HG03432 (cell line): ENCODE measurements at regions not wholly inside any gene's neighbourhood (a gene's known extent, or its start where the extent isn't known, plus 50 kb on each side); places are given as distances from the start of the nearest gene placed in this dataset.

Experiments
- ATAC-seq: cut with Tn5 transposase; IDR thresholded peaks from one replicate; pipeline ENCODE4 v1.9.1; 2021; ENCODE audit warnings: mild to moderate bottlenecking, moderate library complexity; ENCODE audit not compliant: unreplicated experiment

GRCh38 chr11:27287205-27287604 is 75.8 kb downstream of the CCDC34 start:
- no peak for ATAC-seq

DNA sequence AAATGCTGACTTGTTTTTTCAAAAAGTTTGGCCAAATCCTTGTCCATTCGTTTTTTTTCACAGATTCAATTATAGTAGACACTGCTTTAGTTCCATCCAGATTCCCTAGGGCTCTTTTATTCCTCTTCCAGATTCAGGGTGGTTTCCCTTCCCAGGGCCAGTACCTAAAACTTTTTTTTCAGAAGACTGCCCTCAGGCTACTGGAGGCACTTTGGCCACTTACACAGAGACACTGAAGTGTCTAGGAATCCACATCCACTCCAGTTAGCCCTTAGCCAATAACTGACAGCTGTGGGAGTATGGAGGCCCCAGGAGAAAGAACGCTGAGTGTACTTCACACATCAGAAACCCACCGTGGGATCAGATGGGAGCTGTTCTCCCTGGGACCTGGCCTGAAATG is 77.3 kb downstream of the CCDC34 start:
- no peak for ATAC-seq

DNA sequence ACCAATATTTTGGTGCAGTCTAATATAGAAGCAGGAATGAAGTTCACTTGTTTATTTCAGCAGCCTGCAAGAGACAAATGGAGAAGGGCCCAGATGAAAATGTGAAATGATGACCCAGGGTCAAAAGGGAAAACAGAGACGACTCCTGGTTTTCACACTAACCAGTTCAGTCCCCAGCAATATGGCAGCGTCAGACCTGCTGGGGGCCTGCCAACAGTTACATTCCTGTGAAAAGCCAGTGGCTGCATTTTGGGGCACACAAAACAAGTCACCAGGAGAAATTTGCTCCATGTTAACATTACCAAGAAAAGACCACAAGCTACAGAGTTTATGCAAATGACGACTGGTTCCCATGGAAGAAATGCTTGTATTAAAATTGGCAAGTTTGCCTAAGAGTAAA is 80.2 kb downstream of the CCDC34 start:
- no peak for ATAC-seq

- peak; percentile 92 for ATAC-seq
Observed at GRCh38 chr11:27281740-27282590, 81.0 kb downstream of the CCDC34 start.

- no peak for ATAC-seq
Observed at GRCh38 chr11:27281276-27281675, 81.7 kb downstream of the CCDC34 start.

DNA sequence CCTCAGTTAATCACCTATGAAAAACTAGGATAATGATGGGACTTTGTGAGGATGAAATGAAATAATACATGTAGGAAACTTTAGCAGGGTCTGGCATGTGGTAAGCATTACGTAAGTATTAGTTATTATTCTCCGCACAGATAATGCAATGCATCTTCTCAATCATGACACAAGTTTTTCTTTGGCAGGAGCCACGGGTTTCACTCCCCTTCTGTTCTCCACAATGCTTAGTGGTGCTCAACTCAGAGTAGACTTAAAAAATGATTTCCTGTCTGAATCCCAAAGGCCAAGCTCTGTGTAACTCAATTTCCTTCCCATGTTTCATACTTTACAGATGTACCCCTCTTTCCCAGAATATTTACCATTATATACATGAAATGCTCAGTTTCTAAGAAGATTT is 82.9 kb downstream of the CCDC34 start:
- no peak for ATAC-seq

- ATAC-seq = no peak
Observed at GRCh38 chr11:27279460-27279859, 83.6 kb downstream of the CCDC34 start.

GRCh38 chr11:27277843-27278242 is 85.2 kb downstream of the CCDC34 start:
- ATAC-seq = no peak

DNA sequence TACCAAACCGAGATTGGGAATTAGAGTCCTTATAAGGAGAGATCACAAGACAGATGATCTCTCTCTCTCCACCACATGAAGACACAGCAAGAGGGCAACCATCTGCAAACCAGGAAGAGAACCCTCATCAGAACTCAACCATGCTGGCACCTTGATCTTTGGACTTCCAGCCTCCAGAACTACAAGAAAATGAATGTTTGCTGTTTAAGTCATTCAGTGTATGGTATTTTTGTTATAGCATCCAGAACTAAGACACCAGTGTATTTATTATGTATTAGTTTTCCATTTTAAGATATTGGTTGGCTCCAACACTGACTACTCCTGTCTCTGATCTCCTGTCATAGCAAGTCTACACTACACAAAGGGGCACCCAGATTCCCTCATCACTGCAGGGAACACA is 86.9 kb downstream of the CCDC34 start:
- no peak for ATAC-seq

DNA sequence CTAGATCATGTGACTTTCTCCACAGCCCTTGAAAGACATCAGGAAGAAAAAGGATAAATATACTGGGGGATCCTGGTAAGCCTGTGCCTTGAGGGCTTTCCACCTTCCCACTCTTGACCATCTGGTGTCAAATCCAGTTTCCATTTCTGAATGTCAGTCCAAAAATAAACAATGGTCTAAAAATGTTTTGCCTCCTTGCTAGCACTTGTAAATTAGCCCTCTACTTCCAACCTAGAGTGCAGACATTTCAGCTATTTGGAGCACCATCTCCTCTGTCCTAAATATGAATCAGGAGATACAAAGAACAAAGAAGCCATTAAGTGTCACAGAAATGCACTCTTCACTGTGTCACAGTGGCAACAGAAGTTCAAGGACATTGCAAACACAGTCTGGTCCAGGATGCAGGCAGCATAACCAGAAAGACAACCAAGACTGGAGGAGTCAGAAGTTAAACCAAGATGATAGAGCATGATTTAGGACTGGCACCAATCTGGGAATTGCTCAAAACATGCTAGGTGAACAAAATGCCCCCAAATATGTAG is 88.1 kb downstream of the CCDC34 start:
- no peak for ATAC-seq

DNA sequence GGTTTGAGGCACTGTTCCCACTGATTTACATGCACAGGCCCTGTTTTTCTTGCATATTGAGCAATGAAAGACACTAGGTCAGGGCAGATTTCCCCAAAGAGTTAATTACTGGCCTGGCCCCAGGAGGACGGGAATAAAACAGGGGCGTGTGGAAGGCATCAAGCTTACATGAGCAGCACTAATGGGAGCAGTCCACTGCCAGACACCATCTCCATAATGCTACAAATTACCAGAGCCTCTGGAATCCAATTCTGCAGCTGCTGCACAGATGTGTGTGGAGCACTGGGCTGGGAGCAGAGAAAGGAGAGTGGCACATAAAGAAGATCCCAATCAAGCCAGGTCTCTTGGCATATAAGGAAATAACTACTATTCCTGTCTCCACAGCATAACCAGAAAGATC is 96.9 kb downstream of the CCDC34 start:
- no peak for ATAC-seq

GRCh38 chr11:27263986-27264385 is 99.0 kb downstream of the CCDC34 start:
- no peak for ATAC-seq

DNA sequence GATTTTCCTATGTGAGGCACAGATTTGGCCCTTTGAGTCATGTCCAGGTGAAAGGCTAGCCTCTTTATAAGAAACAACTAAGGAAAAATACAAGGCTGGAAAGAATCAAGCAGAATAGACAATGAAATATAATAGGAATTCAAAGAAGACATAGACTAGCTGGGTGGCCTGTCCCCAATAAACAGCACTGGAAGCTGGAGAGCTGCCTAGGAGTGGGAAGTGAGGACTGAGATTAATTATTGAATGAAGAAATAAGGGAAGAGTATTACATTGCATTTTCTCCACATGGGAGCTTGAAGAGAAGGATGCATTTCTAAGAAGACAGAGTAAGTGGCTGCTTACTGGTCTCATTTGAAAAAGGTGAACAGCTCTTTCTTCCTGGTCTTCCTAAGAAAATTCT is 100.0 kb downstream of the CCDC34 start:
- ATAC-seq = no peak

GRCh38 chr11:27255447-27255828 is 107.6 kb downstream of the CCDC34 start:
- no peak for ATAC-seq

DNA sequence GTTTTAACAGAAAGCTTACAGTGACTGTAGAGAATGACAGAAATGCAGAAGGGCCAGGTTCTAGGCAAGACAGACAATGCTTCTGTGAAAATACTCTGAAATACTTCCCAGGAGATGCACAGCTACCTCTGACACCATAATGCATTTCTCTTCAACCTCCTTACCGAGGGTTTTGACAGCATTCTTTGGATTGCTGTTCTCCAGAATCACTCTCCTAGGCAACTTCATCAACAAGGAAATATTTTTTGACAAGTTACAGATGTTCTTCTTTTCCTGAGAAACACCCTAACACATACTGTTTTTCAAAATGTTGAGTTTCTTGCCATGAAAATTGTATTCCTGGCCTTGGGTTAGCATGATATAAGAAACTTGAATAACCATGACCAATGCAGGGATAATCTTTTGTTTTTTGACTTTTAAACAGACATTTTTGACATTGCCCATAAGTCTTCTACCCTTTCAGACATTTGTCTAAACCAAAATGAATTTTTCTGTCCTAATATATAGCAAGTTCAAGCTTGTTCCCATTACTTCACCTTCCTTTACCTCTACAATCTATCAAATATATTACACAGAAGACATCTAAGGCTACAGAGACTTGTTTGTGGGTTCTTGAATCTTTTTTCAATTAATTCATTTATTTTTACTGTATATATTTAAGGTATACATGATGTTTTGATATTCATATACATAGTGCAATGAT is 108.1 kb downstream of the CCDC34 start:
- no peak for ATAC-seq

DNA sequence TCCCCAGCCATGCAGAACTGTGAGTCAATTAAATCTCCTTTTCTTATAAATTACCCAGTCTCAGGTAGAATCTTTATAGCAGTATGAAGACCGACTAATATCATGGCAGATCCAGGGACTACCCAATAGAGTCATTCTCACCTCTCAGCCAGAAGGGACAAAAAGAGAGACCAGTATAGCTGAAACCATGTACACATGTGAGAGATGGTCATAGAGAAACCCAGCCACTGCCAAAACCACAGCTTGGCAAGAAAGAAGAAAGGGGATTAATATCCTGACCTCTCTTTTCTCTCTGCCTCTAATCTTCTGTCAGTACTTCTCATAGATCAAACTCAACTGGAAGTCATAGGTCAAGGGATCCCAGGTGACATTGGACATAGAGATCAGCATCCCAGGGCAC is 109.8 kb downstream of the CCDC34 start:
- no peak for ATAC-seq

GRCh38 chr11:27250867-27251665 is 111.9 kb downstream of the CCDC34 start:
- ATAC-seq = no peak

- no peak for ATAC-seq
Observed at GRCh38 chr11:27248576-27249509, 114.2 kb downstream of the CCDC34 start.

GRCh38 chr11:27247660-27248059 is 115.4 kb downstream of the CCDC34 start:
- ATAC-seq = no peak

DNA sequence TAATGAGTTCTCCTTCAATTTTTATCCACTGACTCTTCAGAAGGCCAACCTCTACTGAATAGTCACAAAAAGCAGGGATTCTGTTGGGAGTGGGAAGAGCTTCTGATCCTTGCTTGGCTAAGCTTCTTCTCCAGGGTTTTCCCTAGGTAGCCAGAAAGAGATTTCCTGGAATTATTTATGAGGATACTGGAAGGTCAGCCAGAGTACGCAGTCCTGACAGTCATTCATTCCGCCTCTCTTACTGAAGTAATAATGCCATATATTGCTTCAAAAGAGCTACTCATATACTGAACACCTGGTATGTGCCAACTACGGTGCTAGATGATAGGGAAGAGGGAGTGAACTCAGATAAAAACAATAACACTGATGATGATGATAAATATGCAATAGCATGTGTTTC is 116.1 kb downstream of the CCDC34 start:
- ATAC-seq = no peak
